HG03442 (cell line): ENCODE measurements at regions not wholly inside any gene's neighbourhood (a gene's known extent, or its start where the extent isn't known, plus 50 kb on each side); places are given as distances from the start of the nearest gene placed in this dataset.
A peak's percentile ranks its signal among the peaks of the same experiment; 100 is the strongest.

Source experiments
- ATAC-seq: cut with Tn5 transposase; IDR thresholded peaks from one replicate; pipeline ENCODE4 v1.9.1; 2021; ENCODE audit warnings: mild to moderate bottlenecking, moderate library complexity; ENCODE audit not compliant: unreplicated experiment

DNA sequence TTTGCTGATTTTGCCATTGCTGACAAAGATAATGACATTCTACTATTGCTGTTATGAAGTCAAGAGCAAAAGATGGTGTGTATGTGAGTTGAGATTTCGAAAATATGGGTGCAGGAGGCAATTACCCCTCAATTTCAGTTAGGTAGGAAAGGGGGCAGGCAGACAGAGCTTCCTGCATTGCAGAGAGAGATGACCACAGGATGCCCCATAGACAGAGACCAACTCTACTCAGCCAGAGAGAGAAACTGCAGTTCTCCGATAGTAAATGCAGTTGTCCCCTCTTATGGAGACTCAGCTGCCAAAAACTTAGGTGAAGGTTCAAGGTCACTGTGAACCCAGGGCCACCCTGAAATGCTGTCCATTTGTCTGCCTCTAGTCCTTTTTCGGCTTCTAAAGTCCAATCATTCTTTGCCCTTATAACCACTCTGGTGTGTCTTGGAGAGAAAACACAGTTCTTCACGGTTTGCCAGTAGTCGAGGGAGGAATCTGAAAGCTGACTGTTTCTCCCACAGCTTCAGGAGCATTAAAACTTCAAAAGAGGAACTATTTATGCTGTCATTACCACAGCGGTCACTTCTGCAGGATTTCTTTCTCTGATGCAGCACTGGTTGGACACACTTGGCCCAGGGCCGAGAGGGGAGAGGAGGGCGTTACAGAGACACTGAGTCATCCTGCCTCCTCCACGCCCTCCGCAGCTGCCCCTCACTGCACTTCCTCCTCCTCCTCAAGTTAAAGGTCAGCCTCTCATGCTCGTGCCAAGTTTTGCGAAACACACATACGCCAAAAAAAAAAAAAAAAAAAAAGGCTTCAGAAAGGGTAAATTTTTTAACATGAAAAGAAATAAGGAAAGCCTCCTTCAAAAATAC is 264.3 kb downstream of the FOXO1 start:
- peak; percentile 93 for ATAC-seq

DNA sequence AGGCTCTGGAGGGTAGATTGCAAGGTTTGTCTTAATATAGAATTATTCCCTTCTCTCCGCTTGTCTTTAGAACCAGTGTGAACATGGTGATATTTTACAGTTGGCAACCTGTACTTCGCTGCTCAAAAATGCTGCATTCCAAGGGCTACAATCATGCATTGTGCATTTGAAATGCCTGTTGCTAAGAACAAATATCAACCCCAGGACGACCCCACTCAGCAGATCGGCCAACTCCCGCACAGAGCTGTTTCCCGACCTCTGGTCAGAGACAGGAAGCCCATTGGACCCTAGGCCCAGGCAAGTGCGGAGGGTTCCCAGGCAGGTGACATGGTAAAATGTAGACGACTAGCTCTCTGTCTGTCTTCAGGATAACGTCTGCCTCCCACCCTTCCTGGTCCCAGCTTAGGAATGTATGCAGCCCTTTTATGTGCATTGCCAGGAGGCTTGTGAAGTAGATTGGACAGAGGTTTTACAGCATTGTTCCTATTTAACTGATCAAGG is 263.5 kb downstream of the FOXO1 start:
- no peak for ATAC-seq

DNA sequence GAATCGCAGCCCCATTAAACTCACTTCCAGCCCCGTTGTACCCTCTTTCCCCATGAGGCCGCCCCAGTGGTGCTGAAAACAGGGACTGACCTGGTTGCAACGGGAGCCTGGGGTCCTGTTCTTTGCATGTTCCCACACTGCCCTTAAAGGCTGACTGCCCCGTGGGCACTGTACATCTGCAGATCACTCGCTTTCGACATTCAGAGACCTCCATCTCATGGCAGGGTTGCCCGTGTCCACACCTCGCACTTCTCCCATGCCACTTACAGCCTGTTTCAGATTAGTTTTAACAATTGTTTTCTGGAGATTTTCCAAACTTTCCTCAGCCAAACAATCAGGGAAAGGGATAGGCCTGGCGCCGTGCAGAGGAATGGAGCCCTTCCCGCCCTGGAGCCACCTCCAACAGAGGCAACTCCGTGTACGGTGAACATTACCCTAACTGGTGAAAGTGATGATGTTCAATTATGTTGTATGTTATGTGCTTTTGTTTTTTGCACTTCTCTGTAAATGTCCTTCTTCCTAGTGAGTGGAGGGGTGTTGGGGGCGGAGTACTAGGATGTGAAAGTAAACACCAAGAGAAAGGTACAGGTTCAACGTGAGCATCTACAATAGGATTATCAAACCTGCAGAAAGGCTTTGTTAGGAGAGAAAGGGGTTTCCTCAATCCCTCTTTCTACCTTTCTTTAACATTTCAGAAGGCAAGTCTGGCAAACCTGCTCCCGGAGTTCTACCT is 262.8 kb downstream of the FOXO1 start:
- no peak for ATAC-seq

DNA sequence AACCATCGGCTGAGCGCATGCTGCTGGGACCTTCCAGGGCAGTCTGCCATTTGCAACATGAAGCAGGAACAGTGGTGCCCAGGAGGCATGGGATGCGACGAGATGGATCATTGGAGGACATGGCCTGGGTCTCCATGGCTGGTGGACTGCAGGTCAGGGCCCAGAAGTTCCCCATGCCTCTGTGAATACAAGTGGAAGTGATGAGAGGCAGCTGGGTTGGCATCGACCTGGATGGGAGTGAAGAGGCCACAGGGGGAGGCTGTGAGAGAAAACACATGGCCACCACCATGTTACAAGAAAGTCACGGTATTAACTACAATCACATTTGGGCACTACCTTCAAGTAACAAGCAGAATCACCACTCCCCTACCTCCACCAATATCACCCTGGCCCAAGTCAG is 262.0 kb downstream of the FOXO1 start:
- no peak for ATAC-seq

DNA sequence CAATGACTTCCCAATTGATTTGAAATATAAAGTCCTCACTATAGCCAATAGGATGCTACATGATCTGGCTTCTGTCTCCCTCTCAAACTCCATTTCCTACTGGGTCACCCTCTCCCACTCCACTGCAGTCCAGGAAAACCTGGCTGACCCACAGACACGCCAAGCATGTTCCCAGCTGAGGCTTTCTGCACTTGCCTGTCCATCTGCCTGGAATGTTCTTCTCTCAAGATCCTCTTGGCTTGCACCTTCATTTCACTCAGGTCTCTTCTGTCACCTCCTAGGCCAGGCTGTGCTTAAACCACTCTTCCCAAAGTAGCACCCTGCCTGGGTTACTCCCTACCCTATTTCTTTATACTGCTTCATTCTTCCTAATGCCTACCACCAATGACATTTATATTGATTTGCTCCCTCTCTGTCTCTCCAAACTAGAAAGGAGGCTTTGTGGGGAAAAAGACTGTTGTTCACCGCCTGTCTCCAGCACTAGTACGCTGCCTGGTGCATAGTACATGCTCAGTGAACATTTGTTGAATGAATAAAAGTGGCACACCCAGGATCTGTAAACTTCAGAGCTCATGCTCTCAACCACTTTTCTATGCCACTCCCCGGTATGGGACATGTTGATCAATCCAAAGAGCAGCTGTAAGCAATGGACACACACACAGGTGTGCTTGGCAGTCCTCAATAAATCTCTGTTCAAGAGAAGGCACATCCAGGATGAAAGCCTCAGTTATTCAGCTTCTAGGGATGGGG is 261.3 kb downstream of the FOXO1 start:
- no peak for ATAC-seq

DNA sequence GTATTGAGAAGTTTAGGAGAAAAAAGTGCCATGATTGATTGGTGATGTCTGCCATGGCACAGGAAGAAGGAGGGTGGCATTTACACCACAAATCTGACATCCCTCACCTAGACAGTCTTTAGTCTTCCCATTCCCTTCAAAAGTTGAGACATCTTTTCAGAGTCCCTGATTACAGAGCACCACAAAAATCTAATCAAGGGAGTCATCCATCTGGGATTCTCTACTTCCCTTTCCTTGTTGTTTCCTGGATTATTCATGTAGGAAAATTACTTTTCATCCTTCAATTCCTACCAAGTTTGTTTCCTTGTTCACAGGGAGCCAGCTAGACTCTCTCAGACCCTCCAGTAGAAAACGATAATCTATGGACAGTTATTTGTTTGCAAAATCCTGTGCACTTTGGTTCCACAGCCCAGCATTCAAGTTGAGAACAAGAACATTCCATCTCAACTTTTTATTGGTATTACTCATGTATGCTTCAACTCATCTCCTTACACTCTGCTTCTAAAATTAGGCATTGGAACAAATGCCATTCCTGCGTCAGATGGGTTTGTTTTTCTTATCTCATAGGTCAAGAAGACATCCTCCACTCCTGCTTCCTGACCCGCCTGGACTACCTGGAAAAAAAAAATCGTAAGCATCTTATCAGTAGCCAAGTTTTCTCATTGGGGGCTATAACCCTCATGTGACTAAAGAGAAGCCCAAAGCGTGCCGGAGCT is 259.9 kb downstream of the FOXO1 start:
- ATAC-seq: no peak

DNA sequence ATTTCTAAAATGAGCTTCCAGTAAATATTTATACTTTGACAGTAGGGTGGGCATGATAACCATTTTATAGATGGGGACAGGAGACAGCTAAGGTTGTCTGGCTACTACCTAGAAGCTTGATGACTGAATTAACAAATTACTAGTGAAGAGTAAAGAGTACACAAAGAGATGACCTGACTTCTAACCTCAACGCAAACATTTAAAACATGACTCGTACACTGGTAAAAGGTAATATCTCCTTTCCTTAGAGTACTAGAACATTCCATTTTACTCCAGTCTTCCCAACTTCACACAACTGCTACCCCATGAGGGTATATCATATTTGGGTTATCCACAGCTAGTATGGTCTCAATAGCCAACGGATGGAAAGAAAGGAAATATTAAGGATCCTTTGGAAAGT is 258.9 kb downstream of the FOXO1 start:
- no peak for ATAC-seq

DNA sequence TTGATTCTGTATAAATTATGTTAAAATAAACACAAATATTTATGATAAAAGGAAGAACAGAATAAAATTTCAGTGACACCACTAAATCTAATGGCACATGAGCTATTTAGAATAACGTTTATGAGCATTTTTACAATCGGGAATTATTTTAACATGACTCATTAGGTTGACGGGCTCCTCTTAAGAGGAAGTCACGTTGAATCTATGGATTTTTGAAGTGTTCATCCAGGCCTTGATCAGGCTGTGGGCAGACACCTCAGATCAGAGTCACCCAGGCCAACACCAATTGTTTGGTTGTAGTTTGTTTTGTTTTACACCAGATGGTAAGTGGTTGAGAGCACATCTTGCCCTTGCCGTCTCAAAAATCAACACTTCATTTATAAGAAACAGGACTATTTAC is 257.8 kb downstream of the FOXO1 start:
- ATAC-seq: no peak

DNA sequence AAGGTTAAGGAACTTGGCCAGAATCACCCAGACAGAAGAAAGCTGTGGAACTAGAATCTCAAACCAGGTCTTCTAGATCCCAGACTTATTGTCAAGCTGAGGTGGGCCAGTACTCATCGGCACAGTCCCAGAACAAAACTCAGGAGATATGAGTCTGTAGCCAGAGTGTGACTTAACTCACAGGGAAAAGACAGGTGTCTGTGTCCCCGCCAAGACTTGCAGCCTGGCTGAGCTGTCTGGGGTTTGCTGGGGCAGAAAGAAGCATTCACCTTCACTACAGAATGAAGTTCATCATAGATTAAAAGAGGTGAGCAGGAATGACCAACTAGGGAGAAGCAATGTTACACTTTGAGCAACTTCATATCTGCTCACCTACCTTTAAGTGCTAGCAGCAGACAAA is 257.2 kb downstream of the FOXO1 start:
- no peak for ATAC-seq

DNA sequence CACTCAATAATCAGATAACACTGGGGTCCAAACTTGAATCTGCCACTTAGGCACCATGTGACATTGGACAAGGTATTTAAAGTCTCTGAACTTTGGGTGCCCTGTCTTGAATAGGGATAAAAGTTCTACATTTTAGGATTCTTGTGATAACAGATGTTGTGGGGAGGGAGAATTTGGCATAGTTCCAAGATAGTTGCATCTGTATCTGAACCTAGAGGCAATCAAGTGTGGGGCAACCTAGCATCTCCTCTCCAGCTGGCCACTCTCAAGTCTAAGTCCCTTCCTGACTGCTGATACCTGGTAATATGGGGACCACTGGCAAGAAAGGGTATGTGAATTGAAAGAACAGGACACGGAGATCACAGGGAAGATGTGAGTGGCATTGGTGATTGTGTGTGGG is 256.1 kb downstream of the FOXO1 start:
- ATAC-seq: no peak

DNA sequence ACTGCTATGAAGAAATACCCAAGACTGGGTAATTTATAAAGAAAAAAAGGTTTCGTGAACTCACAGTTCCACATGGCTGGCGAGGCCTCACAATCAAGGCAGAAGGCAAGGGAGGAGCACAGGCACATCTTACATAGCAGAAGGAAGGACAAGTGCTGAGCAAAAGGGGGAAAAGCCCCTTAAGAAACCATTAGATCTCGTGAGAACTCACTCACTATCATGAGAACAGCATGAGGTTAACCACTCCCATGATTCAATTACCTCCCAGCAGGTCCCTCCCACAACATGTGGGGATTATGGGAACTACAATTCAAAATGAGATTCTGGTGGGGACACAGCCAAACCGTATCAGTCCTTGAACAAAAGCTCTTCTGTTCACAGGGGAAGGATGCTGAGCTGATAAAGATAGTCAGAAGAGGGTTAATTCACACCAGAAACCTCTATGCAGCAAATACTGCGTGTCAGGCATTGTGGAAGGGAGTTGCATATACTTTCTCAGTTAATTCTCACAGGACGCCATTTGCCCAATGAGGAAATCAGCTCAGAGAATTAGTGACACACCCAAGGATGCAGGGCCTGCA is 246.2 kb downstream of the FOXO1 start:
- ATAC-seq: no peak

DNA sequence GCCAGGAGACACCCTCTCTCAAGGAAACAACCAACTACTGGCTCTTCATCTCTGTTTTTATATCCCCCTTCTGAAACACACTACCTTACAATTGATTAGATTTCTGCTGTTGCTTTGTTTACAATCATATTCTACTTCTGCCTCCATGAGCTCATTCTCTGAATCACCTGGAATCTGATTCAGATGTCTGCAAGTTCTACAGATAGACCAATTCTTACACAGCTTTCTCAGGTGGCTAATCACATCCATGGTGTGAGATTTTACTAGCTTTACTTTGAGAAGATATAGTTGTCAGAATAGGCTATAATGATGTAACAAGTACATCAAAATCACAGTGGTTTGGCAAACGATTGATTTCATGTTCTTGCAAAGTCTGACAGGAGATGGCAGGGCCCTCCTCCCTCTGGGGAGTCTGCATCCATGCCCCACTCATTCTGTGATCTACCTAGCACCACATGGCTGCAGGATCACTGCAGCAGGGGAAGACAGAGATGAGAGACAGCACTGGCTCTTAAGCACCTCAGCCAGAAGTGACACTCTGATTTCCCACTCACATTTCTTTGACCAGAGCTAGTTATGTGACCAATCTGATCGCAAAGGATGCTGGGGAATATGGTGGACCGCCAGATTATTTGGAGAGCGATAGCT is 243.7 kb downstream of the FOXO1 start:
- no peak for ATAC-seq

DNA sequence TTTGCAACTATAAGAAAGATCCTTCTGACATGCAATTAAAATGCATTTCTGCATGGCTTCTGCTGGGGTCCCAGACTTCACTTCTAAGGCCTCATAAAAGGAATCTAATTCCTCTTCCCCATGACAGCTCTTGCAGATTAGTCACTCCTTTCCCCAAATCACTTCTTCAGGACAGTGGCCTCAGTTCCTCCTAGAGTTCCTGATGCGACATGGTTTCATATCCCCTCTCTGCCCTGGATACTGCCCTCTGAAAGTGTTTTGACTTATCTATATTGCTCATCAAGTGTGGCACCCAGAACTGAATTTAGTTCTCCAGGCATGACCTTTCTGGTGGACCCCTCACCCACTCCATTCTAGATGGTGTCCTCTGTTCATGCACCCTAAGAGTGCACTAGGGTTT is 238.1 kb downstream of the FOXO1 start:
- ATAC-seq: no peak

DNA sequence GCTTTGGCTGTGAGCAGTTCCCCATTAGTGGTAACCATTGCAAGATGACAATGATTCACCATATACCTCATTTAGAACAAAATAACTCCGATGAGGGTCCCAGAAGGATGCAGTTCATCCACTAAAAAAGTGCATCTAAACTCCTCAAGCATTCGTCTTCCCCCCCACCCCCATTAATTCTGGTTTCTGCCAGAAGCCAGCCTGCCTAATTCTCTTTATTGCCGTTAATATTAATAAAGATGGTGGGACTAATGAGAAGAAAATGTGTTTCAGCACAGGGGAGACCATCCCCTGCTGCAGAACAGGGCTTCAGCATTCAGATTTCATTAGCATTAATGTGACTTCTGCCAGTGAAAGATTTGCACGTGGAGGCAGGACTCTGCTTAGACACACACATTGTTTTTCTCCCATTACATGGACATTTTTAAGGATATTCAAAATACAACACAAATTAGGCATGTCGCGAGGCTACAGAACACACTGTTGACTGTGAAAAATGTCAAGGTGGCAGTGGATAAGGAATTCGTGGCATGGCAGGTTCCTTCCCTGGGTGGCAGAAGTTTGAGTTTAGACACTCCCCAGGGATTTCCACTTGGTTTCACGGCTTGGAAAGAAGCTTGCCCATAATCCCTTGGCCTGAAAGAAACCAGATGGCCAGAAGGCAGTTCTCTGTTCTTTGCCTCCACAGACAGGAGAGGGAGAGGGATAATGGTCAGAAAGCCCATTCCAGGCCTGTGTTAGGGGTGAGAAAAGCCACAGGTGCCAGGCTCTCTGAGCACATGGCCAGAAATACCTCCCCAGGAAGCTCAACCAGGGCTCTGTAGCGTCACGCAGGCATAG is 236.5 kb downstream of the FOXO1 start:
- no peak for ATAC-seq

DNA sequence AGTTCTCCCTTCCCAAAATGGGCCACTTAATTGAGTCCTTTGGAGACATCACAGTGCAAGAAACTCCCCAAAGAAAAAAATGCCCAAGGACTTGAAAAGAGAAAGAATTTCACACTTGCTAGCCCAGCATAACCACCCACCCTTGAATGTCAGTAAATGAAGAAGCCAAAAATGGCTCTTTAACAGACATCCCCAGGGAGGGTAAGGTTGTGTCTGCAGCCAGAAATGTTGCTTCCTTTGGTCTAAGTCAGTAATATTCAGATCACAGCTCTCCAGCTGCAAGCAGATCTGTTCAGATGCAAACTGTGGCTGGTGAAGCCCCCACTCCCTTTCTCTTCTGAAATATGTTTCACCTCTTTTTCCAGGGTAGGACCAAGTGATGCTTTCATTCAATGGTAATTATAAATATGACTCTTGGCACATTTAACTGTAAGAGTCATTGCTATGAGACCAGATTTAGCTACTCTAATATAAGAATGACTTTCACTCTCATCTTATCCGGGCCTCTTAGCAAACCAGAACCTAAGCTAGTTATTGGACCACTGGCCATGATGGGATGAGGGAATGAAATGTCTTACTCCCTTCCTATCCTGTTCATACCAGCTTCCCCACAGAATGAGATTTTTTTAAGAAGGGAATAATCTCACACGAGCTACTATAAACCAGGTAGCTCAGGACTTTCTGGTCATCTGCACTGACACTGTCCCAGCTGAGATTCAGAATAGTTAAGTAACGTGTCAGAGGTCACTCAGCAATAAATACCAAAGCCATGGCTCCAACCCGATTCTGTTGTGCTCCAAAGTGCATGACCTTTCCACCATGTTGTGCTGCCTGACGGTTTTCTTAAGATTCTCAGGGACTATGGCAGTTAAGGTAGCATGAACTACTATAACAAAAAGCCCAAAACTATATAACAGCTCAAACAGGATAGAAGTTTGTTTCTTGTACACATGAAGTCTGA is 234.1 kb downstream of the FOXO1 start:
- no peak for ATAC-seq

DNA sequence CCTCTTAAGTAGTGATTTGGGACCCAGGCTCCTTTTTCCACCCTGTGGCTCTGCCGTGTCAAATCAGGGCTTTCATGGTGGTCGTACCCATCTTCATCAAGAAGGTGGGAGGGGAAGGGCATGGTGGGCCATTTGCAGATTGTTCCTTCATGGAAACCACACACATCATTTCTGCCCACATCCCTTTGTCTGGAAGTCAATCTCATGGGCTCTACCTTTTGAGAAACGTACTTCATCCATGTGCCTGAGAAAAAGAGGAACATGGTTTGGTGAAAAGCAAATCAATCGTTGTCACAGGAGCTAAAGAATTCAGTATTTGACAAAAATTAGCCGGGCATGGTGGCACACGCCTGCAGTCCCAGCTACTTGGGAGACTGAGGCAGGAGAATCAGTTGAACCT is 233.4 kb downstream of the FOXO1 start:
- no peak for ATAC-seq

DNA sequence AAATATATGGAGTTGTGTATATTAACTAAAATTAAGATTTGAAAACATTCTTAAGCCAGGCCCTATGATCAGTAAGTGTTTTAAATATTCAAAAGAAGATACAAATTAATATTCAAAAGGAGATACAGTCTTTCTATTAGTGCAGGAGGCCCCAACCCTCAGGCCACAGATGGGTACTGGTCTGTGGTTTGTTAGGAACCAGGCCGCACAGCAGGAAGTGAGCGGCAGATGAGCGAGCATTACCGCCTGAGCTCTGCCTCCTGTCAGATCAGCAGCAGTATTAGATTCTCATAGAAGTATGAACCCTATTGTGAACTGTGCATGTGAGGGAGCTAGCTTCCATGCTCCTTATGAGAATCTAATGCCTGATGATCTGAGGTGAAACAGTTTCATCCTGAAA is 232.9 kb downstream of the FOXO1 start:
- ATAC-seq: peak; percentile 56
